BJ (cell line): ENCODE measurements at regions not wholly inside any gene's neighbourhood (a gene's known extent, or its start where the extent isn't known, plus 50 kb on each side); places are given as distances from the start of the nearest gene placed in this dataset.

Experiments
- CTCF ChIA-PET: fragments of 350-600 bp; formaldehyde crosslinking; extraction: SDS; loops from one replicate; lab custom pipeline; 2021; ENCODE audit warnings: antibody characterized with exemption, inconsistent platforms; lab: Yijun Ruan, JAX
- POLR2A ChIA-PET: fragments of 300-600 bp; sonication (Branson Sonifier 250); formaldehyde crosslinking; extraction: SDS; loops from one replicate; lab custom pipeline; 2021; ENCODE audit warnings: antibody characterized with exemption; lab: Charles Lee
- DNase-seq: peaks from one replicate; pipeline ENCODE4 v3.0.0-alpha.2; 2011; ENCODE audit warnings: low read depth
- H3K27me3 ChIP-seq: 2 replicates; pipeline ENCODE4 v1.6.0; 2011; ENCODE audit warnings: low read length; ENCODE audit not compliant: control insufficient read depth, insufficient read depth
- H3K36me3 ChIP-seq: 2 replicates; pipeline ENCODE4 v1.5.1; 2011; ENCODE audit warnings: low read length; ENCODE audit not compliant: control insufficient read depth, insufficient read depth
- H3K4me3 ChIP-seq: 2 replicates; pipeline ENCODE4 v1.5.1; 2011; ENCODE audit warnings: low read depth, mild to moderate bottlenecking, control low read depth, low read length
- TF ChIP-seq, protein P1 (sequence below): IDR thresholded peaks from 2 replicates; pipeline ENCODE4 v1.5.1; 2011; ENCODE audit warnings: low read depth, mild to moderate bottlenecking, control low read depth, inconsistent platforms, low read length, moderate library complexity; ENCODE audit not compliant: insufficient read depth

DNA sequence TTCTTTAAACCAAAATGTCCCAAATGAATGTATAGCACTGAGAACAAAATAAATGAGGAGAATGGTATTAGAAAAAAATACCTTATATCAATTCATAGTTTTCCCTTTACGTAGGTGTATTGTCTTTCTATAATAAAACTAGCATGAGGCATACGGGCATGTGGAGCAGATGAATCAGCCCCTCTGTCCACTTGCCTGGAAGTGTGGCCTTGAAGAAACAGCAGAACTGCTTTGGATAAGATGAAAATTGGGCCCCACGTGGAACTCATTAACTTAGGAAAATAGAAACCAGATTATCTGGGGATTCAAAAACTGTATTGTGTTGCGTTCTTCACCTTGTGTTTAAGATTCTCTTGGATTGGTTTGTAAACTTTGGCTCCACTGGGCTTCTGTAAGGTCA, 356.8 kb upstream of the B3GALT2 start:
- H3K4me3 ChIP-seq: no peak overlapping the region
- TF ChIP-seq, protein P1, sequence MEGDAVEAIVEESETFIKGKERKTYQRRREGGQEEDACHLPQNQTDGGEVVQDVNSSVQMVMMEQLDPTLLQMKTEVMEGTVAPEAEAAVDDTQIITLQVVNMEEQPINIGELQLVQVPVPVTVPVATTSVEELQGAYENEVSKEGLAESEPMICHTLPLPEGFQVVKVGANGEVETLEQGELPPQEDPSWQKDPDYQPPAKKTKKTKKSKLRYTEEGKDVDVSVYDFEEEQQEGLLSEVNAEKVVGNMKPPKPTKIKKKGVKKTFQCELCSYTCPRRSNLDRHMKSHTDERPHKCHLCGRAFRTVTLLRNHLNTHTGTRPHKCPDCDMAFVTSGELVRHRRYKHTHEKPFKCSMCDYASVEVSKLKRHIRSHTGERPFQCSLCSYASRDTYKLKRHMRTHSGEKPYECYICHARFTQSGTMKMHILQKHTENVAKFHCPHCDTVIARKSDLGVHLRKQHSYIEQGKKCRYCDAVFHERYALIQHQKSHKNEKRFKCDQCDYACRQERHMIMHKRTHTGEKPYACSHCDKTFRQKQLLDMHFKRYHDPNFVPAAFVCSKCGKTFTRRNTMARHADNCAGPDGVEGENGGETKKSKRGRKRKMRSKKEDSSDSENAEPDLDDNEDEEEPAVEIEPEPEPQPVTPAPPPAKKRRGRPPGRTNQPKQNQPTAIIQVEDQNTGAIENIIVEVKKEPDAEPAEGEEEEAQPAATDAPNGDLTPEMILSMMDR: no peak
- CTCF ChIA-PET: no interaction called here
- H3K36me3 ChIP-seq: no peaks in the 10 kb centered on the region
- DNase-seq: peak; percentile 46
- H3K27me3 ChIP-seq: no peaks in the 10 kb centered on the region
- POLR2A ChIA-PET: no interaction called here

DNA sequence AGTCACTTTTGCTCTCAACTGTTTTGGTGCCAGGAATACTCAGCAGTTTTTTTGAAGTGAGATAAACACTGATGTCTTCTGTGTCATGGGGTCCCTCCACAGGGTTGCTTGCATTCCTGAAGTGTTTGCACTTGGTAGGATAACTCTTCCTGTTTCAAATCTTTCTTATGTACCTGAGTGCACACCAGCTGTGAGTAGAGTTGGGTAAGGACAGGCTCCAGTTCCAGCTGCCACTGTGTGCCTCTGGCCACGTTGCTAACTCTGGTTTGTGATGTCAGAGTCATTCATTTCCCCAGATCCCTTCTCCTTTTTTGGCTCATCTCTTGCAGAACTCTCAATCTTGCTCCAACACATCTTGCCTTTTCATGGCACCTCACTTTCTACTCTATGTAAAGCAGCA, 356.3 kb upstream of the B3GALT2 start:
- no peak for DNase-seq
- ChIA-PET CTCF (no interaction called here), POLR2A (no interaction called here)
- no peaks in the 10 kb centered on the region for H3K27me3 ChIP-seq
- H3K36me3 ChIP-seq: no peaks in the 10 kb centered on the region
- no peak overlapping the region for H3K4me3 ChIP-seq
- TF ChIP-seq, protein P1: no peak

DNA sequence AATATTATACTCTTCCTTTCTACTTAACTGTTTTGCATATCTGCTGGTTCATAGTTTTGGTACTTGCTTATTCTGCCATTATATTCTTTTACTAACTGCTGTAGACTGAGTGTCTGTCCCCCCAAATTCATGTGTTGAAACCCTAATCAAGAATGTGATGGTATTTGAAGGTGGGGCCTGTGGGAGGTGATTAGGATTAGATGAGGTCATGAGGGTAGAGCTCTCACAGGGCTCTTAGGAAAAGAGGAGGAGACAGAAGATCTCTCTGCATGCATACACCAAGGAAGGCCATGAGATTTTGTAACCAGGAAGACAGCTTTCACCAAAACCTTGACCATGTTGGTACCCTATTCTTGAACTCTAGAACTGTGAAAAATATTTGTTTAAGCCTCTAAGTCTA, 354.1 kb upstream of the B3GALT2 start:
- ChIA-PET POLR2A (no interaction called here), CTCF (interaction anchor here (0.9 kb wide), 1 partner anchor 20 kb away, joined by 3 read pairs; no protein-coding TSS in a partner anchor)
- TF ChIP-seq, protein P1: no peak
- no peak for DNase-seq
- no peaks in the 10 kb centered on the region for H3K36me3 ChIP-seq
- H3K27me3 ChIP-seq: no peaks in the 10 kb centered on the region
- H3K4me3 ChIP-seq: no peak overlapping the region

DNA sequence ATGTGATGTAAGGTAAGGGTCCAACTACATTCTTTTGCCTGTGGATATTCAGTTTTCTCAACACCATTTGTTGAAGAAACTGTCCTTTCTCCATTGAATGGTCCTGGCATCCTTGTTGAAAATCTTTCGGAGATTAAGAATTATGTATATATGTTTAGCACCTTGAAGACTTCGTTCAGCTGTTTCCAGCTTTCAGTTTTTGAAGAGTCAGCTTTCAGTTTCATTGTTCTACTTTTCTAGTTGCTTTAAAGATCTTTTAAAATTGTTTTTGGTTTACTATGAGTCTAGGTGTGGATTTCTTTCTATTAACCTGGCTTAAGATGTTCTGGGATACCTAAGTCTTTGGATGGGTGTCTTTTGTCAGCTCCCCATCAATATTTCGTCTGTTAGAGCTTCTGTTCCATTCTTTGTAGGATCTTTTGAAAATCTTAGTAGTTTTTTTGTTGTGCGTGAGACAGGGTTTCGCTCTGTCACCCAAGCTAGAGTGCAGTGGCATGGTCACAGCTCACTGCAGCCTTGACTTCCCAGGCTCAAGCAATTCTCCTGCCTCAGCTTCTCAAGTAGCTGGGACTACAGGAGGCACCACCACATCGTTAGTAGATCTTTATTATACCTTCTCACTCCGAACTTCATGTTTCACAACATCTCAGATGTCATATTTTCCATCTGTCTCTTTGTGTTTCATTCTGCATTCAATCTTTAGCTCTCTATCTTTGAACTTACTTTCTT, 353.5 kb upstream of the B3GALT2 start:
- Histone ChIP-seq H3K4me3 (no peak overlapping the region), H3K27me3 (no peaks in the 10 kb centered on the region), H3K36me3 (no peaks in the 10 kb centered on the region)
- CTCF ChIA-PET: interaction anchor here (0.9 kb wide), 1 partner anchor 21 kb away, joined by 3 read pairs; no protein-coding TSS in a partner anchor
- DNase-seq: no peak
- POLR2A ChIA-PET: no interaction called here
- TF ChIP-seq, protein P1: no peak

DNA sequence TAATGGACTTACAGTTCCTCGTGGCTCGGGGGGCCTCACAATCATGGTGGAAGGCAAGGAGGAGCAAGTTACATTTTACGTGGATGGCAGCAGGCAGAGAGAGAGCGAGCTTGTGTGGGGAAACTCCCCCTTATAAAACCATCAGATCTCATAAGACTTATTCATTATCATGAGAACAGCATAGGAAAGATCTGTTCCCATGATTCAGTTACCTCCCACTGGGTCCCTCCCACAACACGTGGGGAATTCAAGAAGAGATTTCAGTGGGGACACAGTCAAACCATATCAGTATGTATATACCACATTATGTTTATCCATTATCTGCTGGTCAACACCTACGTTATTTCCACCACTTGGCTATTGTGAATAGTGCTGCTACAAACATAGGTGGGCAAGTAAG, 352.3 kb upstream of the B3GALT2 start:
- no peak for DNase-seq
- TF ChIP-seq, protein P1: no peak
- Histone ChIP-seq H3K27me3 (no peaks in the 10 kb centered on the region), H3K36me3 (no peaks in the 10 kb centered on the region), H3K4me3 (no peak overlapping the region)
- POLR2A ChIA-PET: no interaction called here
- CTCF ChIA-PET: no interaction called here
